NT2/D1 (cell line): ENCODE measurements at regions not wholly inside any gene's neighbourhood (a gene's known extent, or its start where the extent isn't known, plus 50 kb on each side); places are given as distances from the start of the nearest gene placed in this dataset.

Source experiments
- DNase-seq: peaks from one replicate; pipeline ENCODE4 v3.0.0-alpha.2; 2011; ENCODE audit warnings: low read depth, low spot score
- H3K27me3 ChIP-seq: 2 replicates; pipeline ENCODE4 v1.6.0; 2011; ENCODE audit warnings: mild to moderate bottlenecking; ENCODE audit not compliant: insufficient read length, insufficient read depth
- H3K36me3 ChIP-seq: 2 replicates; pipeline ENCODE4 v1.6.1; 2011; ENCODE audit warnings: mild to moderate bottlenecking, low read length, mixed read lengths; ENCODE audit not compliant: insufficient read depth, insufficient read length
- H3K4me1 ChIP-seq: 2 replicates; pipeline ENCODE4 v1.5.1; 2011; ENCODE audit not compliant: insufficient read depth, insufficient read length
- H3K4me3 ChIP-seq: 2 replicates; pipeline ENCODE4 v1.5.1; 2011; ENCODE audit warnings: low read depth; ENCODE audit not compliant: insufficient read length
- H3K9ac ChIP-seq: 2 replicates; pipeline ENCODE4 v1.6.0; 2011; ENCODE audit warnings: low read depth; ENCODE audit not compliant: insufficient read length
- H3K9me3 ChIP-seq: 2 replicates; pipeline ENCODE4 v1.5.1; 2011; ENCODE audit warnings: mild to moderate bottlenecking, low read length; ENCODE audit not compliant: insufficient read depth
- SUZ12 ChIP-seq: IDR thresholded peaks from 2 replicates; pipeline ENCODE4 v1.6.1; 2011; ENCODE audit not compliant: insufficient read length, insufficient read depth; ENCODE audit errors: extremely low read depth
- YY1 ChIP-seq: IDR thresholded peaks from 2 replicates; pipeline ENCODE4 v1.6.1; 2011; ENCODE audit not compliant: insufficient read length, insufficient read depth
- ZNF274 ChIP-seq: IDR thresholded peaks from 2 replicates; pipeline ENCODE4 v1.6.1; 2011; ENCODE audit warnings: mild to moderate bottlenecking, low read depth, low read length

GRCh38 chr1:101152633-101153032 lies 84.2 kb upstream of the S1PR1 start:
- no peaks in the 10 kb centered on the region for H3K4me1 ChIP-seq
- H3K9ac ChIP-seq, result no peak overlapping the region

GRCh38 chr1:101151286-101151685 lies 85.5 kb upstream of the S1PR1 start:
- Histone ChIP-seq H3K36me3 (no peaks in the 10 kb centered on the region), H3K27me3 (no peaks in the 10 kb centered on the region), H3K4me1 (no peaks in the 10 kb centered on the region), H3K9me3 (no peaks in the 10 kb centered on the region), H3K9ac (no peak overlapping the region), H3K4me3 (no peak overlapping the region)
- no peak for DNase-seq
- TF ChIP-seq YY1 (no peak), SUZ12 (no peak), ZNF274 (no peak)

More at GRCh38 chr1:101152633-101153032, 84.2 kb upstream of the S1PR1 start:
- H3K36me3 ChIP-seq, result no peaks in the 10 kb centered on the region
- TF ChIP-seq ZNF274 (no peak), SUZ12 (no peak), YY1 (no peak)
- H3K4me3 ChIP-seq, result no peak overlapping the region
- no peaks in the 10 kb centered on the region for H3K27me3 ChIP-seq
- H3K9me3 ChIP-seq, result no peaks in the 10 kb centered on the region
- no peak for DNase-seq

- no peaks in the 10 kb centered on the region for H3K27me3 ChIP-seq
- no peaks in the 10 kb centered on the region for H3K36me3 ChIP-seq
- H3K4me1 ChIP-seq, result no peaks in the 10 kb centered on the region
- no peak overlapping the region for H3K9ac ChIP-seq
- no peak for DNase-seq
- no peaks in the 10 kb centered on the region for H3K9me3 ChIP-seq
- TF ChIP-seq SUZ12 (no peak), YY1 (no peak), ZNF274 (no peak)
- no peak overlapping the region for H3K4me3 ChIP-seq
Measured at GRCh38 chr1:101150670-101151069, 86.1 kb upstream of the S1PR1 start.

GRCh38 chr1:101150266-101150665 lies 86.6 kb upstream of the S1PR1 start:
- H3K9ac ChIP-seq, result no peak overlapping the region
- H3K9me3 ChIP-seq, result no peaks in the 10 kb centered on the region
- H3K4me1 ChIP-seq, result no peaks in the 10 kb centered on the region
- DNase-seq, result no peak
- H3K4me3 ChIP-seq, result no peak overlapping the region
- H3K27me3 ChIP-seq, result no peaks in the 10 kb centered on the region
- H3K36me3 ChIP-seq, result no peaks in the 10 kb centered on the region
- TF ChIP-seq ZNF274 (no peak), SUZ12 (no peak), YY1 (no peak)

GRCh38 chr1:101148980-101149379 lies 87.8 kb upstream of the S1PR1 start:
- TF ChIP-seq SUZ12 (no peak), ZNF274 (no peak), YY1 (no peak)
- Histone ChIP-seq H3K9me3 (no peaks in the 10 kb centered on the region), H3K9ac (no peak overlapping the region), H3K36me3 (no peaks in the 10 kb centered on the region), H3K27me3 (no peaks in the 10 kb centered on the region), H3K4me3 (no peak overlapping the region), H3K4me1 (no peaks in the 10 kb centered on the region)
- no peak for DNase-seq

GRCh38 chr1:101147381-101147780 lies 89.4 kb upstream of the S1PR1 start:
- no peak overlapping the region for H3K4me3 ChIP-seq
- H3K36me3 ChIP-seq, result no peaks in the 10 kb centered on the region
- TF ChIP-seq SUZ12 (no peak), YY1 (no peak), ZNF274 (no peak)
- no peaks in the 10 kb centered on the region for H3K4me1 ChIP-seq
- no peak for DNase-seq
- H3K9me3 ChIP-seq, result no peaks in the 10 kb centered on the region
- H3K9ac ChIP-seq, result no peak overlapping the region
- H3K27me3 ChIP-seq, result no peaks in the 10 kb centered on the region

GRCh38 chr1:101145449-101145820 lies 91.4 kb upstream of the S1PR1 start:
- TF ChIP-seq YY1 (no peak), ZNF274 (no peak), SUZ12 (no peak)
- Histone ChIP-seq H3K27me3 (no peaks in the 10 kb centered on the region), H3K4me3 (no peak overlapping the region), H3K36me3 (no peaks in the 10 kb centered on the region), H3K9me3 (no peaks in the 10 kb centered on the region), H3K9ac (no peak overlapping the region), H3K4me1 (no peaks in the 10 kb centered on the region)
- no peak for DNase-seq

- DNase-seq, result no peak
- Histone ChIP-seq H3K4me1 (no peaks in the 10 kb centered on the region), H3K4me3 (no peak overlapping the region), H3K9me3 (no peaks in the 10 kb centered on the region), H3K36me3 (no peaks in the 10 kb centered on the region), H3K27me3 (no peaks in the 10 kb centered on the region), H3K9ac (no peak overlapping the region)
- TF ChIP-seq SUZ12 (no peak), ZNF274 (no peak), YY1 (no peak)
Measured at GRCh38 chr1:101144671-101145448, 92.0 kb upstream of the S1PR1 start.
